ENCODE measurements at regions not wholly inside any gene's neighbourhood (a gene's known extent, or its start where the extent isn't known, plus 50 kb on each side); places are given as distances from the start of the nearest gene placed in this dataset.

- ChIA-PET SMC1A (ENCODE audit: uncharacterized antibody, unreplicated experiment) (no interaction called here), CTCF (no interaction called here), POLR2A (no interaction called here), RAD21 (ENCODE audit: unreplicated experiment) (no interaction called here)
- Histone ChIP-seq H3K4me3 (no peak overlapping the region), H3K27ac (ENCODE audit: control insufficient read depth, insufficient read depth) (no peak overlapping the region), H3K4me1 (ENCODE audit: control insufficient read depth, insufficient read depth, low read length) (no peaks in the 10 kb centered on the region), H3K79me2 (ENCODE audit: control insufficient read depth, insufficient read depth, low read length) (no peaks in the 10 kb centered on the region), H3K9me3 (replicated peaks; ENCODE audit: control insufficient read depth, insufficient read depth, low read length) (no peaks in the 10 kb centered on the region), H4K20me1 (ENCODE audit: control insufficient read depth, insufficient read depth) (no peaks in the 10 kb centered on the region), H3K4me2 (ENCODE audit: control insufficient read depth, insufficient read depth) (no peak overlapping the region), H3K27me3 (replicated peaks in 1 of 2; ENCODE audit: control insufficient read depth in 2 of 2, insufficient read depth in 2 of 2, low read length in 1 of 2) (no peaks in the 10 kb centered on the region), H3K9ac (ENCODE audit: control insufficient read depth, insufficient read depth, low read length) (no peak overlapping the region), H3K36me3 (ENCODE audit: control insufficient read depth in 2 of 2, insufficient read depth in 2 of 2, low read length in 1 of 2) (no peaks in the 10 kb centered on the region), H2AFZ (ENCODE audit: control insufficient read depth, low read depth, low read length) (no peak overlapping the region)
- no peak for DNase-seq (ENCODE audit: low read depth, low spot score)
- ATAC-seq = no peak
- no TSS peak for BruUV-seq (replicated peaks)
- intact Hi-C loops (cut with micrococcal nuclease; ENCODE audit: unreplicated experiment) = no loop called here
- WGBS (ENCODE audit: insufficient coverage, insufficient replicate concordance, low lambda C conversion rate, missing lambda C conversion rate) = 29% methylated on average over 21 of the region's 21 CpGs
- TF ChIP-seq STAT3 (IDR thresholded peaks at IDR 0.05; ENCODE audit: low read depth, low read length) (no peak), NFYB (IDR thresholded peaks at IDR 0.05; ENCODE audit: insufficient read depth, low read depth, low read length) (no peak), NFIC (IDR thresholded peaks at IDR 0.05; ENCODE audit: low read depth, low read length) (no peak), KDM1A (IDR thresholded peaks at IDR 0.05; ENCODE audit: borderline replicate concordance) (no peak), CTCF (IDR thresholded peaks at IDR 0.05 in 2 of 3, conservative IDR thresholded peaks at IDR 0.05 in 1 of 3; ENCODE audit: control insufficient read depth in 2 of 3, extremely low read depth in 1 of 3, insufficient read depth in 1 of 3, low read depth in 3 of 3, low read length in 3 of 3) (no peak), ZNF24 (IDR thresholded peaks at IDR 0.05) (no peak), YY1 (IDR thresholded peaks at IDR 0.05; ENCODE audit: low read depth, low read length) (no peak), BACH1 (IDR thresholded peaks at IDR 0.05; ENCODE audit: borderline replicate concordance) (no peak), FOS (IDR thresholded peaks at IDR 0.05; ENCODE audit: borderline replicate concordance, extremely low read depth, insufficient read length) (no peak), CREM (IDR thresholded peaks at IDR 0.05; ENCODE audit: low read depth) (no peak), SP1 (IDR thresholded peaks at IDR 0.05; ENCODE audit: low read depth, low read length) (no peak), CEBPB (IDR thresholded peaks at IDR 0.05; ENCODE audit: borderline replicate concordance in 1 of 2, low read depth in 2 of 2, low read length in 2 of 2) (no peak), HDAC2 (IDR thresholded peaks at IDR 0.05) (no peak), NR2C1 (IDR thresholded peaks at IDR 0.05) (no peak), RCOR1 (conservative IDR thresholded peaks at IDR 0.05; ENCODE audit: low read depth, low read length) (no peak), EZH2 (IDR thresholded peaks at IDR 0.05; ENCODE audit: borderline replicate concordance, control insufficient read depth, low read depth, low read length) (no peak)
- TF ChIP-seq, protein P1, sequence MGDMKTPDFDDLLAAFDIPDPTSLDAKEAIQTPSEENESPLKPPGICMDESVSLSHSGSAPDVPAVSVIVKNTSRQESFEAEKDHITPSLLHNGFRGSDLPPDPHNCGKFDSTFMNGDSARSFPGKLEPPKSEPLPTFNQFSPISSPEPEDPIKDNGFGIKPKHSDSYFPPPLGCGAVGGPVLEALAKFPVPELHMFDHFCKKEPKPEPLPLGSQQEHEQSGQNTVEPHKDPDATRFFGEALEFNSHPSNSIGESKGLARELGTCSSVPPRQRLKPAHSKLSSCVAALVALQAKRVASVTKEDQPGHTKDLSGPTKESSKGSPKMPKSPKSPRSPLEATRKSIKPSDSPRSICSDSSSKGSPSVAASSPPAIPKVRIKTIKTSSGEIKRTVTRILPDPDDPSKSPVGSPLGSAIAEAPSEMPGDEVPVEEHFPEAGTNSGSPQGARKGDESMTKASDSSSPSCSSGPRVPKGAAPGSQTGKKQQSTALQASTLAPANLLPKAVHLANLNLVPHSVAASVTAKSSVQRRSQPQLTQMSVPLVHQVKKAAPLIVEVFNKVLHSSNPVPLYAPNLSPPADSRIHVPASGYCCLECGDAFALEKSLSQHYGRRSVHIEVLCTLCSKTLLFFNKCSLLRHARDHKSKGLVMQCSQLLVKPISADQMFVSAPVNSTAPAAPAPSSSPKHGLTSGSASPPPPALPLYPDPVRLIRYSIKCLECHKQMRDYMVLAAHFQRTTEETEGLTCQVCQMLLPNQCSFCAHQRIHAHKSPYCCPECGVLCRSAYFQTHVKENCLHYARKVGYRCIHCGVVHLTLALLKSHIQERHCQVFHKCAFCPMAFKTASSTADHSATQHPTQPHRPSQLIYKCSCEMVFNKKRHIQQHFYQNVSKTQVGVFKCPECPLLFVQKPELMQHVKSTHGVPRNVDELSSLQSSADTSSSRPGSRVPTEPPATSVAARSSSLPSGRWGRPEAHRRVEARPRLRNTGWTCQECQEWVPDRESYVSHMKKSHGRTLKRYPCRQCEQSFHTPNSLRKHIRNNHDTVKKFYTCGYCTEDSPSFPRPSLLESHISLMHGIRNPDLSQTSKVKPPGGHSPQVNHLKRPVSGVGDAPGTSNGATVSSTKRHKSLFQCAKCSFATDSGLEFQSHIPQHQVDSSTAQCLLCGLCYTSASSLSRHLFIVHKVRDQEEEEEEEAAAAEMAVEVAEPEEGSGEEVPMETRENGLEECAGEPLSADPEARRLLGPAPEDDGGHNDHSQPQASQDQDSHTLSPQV (IDR thresholded peaks at IDR 0.05) = no peak
- TF ChIP-seq, protein P2, sequence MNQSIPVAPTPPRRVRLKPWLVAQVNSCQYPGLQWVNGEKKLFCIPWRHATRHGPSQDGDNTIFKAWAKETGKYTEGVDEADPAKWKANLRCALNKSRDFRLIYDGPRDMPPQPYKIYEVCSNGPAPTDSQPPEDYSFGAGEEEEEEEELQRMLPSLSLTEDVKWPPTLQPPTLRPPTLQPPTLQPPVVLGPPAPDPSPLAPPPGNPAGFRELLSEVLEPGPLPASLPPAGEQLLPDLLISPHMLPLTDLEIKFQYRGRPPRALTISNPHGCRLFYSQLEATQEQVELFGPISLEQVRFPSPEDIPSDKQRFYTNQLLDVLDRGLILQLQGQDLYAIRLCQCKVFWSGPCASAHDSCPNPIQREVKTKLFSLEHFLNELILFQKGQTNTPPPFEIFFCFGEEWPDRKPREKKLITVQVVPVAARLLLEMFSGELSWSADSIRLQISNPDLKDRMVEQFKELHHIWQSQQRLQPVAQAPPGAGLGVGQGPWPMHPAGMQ (IDR thresholded peaks at IDR 0.05; ENCODE audit: borderline replicate concordance) = no peak
- FAIRE-seq = no peak
- in situ Hi-C loops (cut with MboI) = no loop called here
Measured at GRCh38 chr9:134234687-134235359, 70.5 kb upstream of the RNU6ATAC start.

All from GM12878 (cell line).